ENCODE measurements at regions not wholly inside any gene's neighbourhood (a gene's known extent, or its start where the extent isn't known, plus 50 kb on each side); places are given as distances from the start of the nearest gene placed in this dataset.
"Not testable (repeated sequence)": the region's sequence is repeated elsewhere in the genome, so short reads cannot be mapped to it uniquely, and the experiment has no call there.

- not testable (repeated sequence) for DNase-seq (ENCODE audit: low read depth in 2 of 2)
These were observed 346.7 kb downstream of the OR4F29 start for GRCh38 chr1:104776-105175.

GRCh38 chr1:99481-99880 is 352.0 kb downstream of the OR4F29 start:
- DNase-seq (ENCODE audit: low read depth in 2 of 2) = not testable (repeated sequence)

GRCh38 chr1:98811-99210 is 352.7 kb downstream of the OR4F29 start:
- not testable (repeated sequence) for DNase-seq (ENCODE audit: low read depth in 2 of 2)

GRCh38 chr1:91279-91678 is 360.2 kb downstream of the OR4F29 start:
- not testable (repeated sequence) for DNase-seq (ENCODE audit: low read depth in 2 of 2)

GRCh38 chr1:88110-88509 is 363.4 kb downstream of the OR4F29 start:
- DNase-seq (ENCODE audit: low read depth in 2 of 2) = not testable (repeated sequence)

- not testable (repeated sequence) for DNase-seq (ENCODE audit: low read depth in 2 of 2)
These were observed 372.3 kb downstream of the OR4F29 start for GRCh38 chr1:79152-79551.

- DNase-seq (ENCODE audit: low read depth in 2 of 2) = not testable (repeated sequence)
These were observed 386.4 kb downstream of the OR4F29 start, which contains the start of gene OR4F5 for GRCh38 chr1:65119-65518. Gene OR4F5, plus strand, starts transcription at chr1:65419.

- not testable (repeated sequence) for DNase-seq (ENCODE audit: low read depth in 2 of 2)
These were observed 395.4 kb downstream of the OR4F29 start for GRCh38 chr1:56014-56531.

- DNase-seq (ENCODE audit: low read depth in 2 of 2) = not testable (repeated sequence)
These were observed 398.3 kb downstream of the OR4F29 start for GRCh38 chr1:53182-53581.

- DNase-seq (ENCODE audit: low read depth in 2 of 2) = not testable (repeated sequence)
These were observed 409.5 kb downstream of the OR4F29 start for GRCh38 chr1:41965-42466.

GRCh38 chr1:41197-41596 is 410.3 kb downstream of the OR4F29 start:
- not testable (repeated sequence) for DNase-seq (ENCODE audit: low read depth in 2 of 2)

- not testable (repeated sequence) for DNase-seq (ENCODE audit: low read depth in 2 of 2)
These were observed 422.3 kb downstream of the OR4F29 start for GRCh38 chr1:29183-29582.

GRCh38 chr1:17298-17697 is 434.2 kb downstream of the OR4F29 start:
- not testable (repeated sequence) for DNase-seq (ENCODE audit: low read depth in 2 of 2)

GRCh38 chr1:16025-16424 is 435.5 kb downstream of the OR4F29 start:
- DNase-seq (ENCODE audit: low read depth in 2 of 2) = not testable (repeated sequence)

- DNase-seq (ENCODE audit: low read depth in 2 of 2) = not testable (repeated sequence)
These were observed 441.3 kb downstream of the OR4F29 start for GRCh38 chr1:9941-10717.

All from lung microvascular endothelial cell (primary cell).